ENCODE measurements at regions not wholly inside any gene's neighbourhood (a gene's known extent, or its start where the extent isn't known, plus 50 kb on each side); places are given as distances from the start of the nearest gene placed in this dataset.
"Not testable (repeated sequence)": the region's sequence is repeated elsewhere in the genome, so short reads cannot be mapped to it uniquely, and the experiment has no call there.

- no peak for DNase-seq (ENCODE audit: low read depth, low spot score)
These were observed 196.0 kb downstream of the BTBD3 start for GRCh38 chr20:12113468-12114371.

DNA sequence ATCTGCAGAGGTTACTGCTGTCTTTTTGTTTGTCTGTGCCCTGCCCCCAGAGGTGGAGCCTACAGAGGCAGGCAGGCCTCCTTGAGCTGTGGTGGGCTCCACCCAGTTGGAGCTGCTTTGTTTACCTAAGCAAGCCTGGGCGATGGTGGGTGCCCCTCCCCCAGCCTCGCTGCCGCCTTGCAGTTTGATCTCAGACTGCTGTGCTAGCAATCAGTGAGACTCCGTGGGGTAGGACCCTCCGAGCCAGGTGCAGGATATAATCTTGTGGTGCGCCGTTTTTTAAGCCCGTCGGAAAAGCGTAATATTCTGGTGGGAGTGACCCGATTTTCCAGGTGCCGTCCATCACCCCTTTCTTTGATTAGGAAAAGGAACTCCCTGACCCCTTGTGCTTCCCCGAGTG is 211.4 kb downstream of the BTBD3 start:
- DNase-seq (ENCODE audit: low read depth, low spot score): not testable (repeated sequence)

GRCh38 chr20:12129532-12129931 is 211.8 kb downstream of the BTBD3 start:
- DNase-seq (ENCODE audit: low read depth, low spot score): not testable (repeated sequence)

DNA sequence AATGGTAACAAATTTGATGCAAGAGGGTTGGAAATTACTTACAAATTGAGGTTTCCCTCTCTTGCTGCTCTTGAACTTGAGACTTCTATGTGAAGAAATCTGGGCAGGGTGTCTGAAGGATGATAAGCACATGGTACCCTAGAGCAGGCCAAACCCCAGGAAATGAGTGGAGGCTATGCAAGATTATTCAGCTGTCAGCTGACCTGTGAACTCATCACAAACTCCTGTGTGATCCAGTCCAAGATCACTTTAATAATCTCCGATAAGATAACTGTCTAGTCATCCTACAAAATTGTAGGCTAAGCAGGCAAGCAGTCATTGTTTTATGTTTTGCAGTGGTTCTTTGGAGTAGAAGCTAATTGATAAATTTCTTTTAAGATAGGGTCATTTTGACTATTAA is 213.1 kb downstream of the BTBD3 start:
- DNase-seq (ENCODE audit: low read depth, low spot score): no peak

DNA sequence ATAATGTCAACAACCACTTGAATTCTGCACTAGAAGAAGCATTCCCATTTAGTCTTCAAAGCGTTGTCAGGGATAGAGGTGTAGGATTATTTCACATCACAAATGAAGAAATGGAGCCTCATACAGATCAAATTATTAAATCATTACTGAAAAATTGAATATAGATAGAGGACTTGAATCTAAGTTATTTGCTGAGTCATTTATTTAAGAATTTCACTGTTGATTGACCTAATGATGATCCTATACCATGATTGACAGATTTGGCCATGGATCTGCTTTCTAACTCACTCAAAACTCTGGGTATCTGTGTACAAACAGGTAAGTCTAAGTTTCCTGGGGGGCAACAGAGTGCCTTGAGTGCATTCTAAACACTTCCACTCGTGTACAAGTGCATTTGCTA is 215.9 kb downstream of the BTBD3 start:
- no peak for DNase-seq (ENCODE audit: low read depth, low spot score)

DNA sequence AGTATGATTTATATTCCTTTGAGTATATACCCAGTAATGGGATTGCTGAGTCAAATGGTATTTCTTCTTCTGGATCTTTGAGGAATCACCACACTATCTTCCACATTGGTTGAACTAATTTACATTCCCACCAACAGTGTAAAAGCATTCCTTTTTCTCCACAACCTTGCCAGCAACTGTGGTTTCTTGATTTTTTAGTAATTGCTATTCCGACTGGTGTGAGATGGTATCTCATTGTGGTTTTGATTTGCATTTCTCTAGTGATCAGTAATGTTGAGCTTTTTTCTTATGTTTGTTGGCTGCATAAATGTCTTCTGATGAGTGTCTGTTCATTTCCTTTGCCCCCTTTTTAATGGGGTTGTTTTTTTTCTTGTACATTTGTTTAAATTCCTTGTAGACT is 228.3 kb downstream of the BTBD3 start:
- DNase-seq (ENCODE audit: low read depth, low spot score): not testable (repeated sequence)

DNA sequence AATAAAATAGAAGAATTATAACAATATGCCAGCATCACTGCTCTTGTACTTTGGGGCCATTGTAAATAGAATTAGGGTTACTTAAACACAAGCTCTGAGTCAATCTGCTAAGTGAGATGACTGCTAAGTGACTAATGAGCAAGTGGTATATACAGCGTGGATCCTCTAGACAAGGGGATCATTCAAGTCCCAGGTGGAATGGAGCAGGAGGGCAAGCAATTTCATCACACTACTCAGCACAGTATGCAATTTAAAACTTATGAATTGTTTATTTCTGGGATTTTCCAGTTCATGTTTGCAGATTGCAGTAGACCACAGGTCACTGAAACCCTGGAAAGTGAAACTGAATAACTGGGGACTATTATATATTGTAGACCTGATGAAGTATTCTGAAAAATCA is 235.3 kb downstream of the BTBD3 start:
- no peak for DNase-seq (ENCODE audit: low read depth, low spot score)

- no peak for DNase-seq (ENCODE audit: low read depth, low spot score)
These were observed 235.9 kb downstream of the BTBD3 start for GRCh38 chr20:12153628-12154027.

DNA sequence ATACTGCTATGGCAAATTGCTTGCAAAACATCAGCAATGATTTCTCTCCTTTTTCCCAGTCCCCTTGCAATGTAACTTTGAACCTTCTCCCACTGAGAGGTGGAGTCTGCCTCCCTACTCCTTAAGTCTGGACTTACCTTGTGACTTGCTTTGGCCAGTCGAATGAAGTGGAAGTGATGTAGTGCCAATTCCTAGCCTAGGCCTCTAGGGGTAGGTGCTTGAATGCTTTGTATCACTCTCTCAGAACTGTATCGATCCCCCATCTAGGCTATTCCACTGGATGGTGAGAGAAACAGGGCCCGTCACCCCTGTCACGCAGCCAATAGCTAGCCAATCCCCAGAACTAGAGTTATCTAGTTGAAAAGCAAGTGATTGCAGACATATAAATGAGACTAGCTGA is 238.6 kb downstream of the BTBD3 start:
- DNase-seq (ENCODE audit: low read depth, low spot score): no peak

DNA sequence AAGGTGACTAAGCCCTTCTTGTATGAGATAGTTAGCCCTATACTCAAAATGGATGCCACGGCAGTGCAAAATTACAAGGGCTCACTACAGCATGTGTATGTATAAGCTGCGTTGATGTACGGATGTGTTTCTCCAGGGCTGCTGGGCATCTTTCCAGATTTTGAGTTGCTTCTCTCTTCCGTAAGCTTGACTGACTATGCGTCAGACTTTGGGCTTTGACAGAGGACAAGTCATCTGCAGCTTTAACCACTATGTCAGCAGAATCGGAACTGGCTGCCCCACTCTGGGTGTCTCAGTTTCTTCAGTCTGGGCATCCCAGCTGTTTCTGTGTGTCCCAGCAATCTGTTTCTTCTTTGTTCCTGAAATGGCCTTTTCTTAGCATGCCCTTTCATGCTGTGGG is 241.6 kb downstream of the BTBD3 start:
- no peak for DNase-seq (ENCODE audit: low read depth, low spot score)

DNA sequence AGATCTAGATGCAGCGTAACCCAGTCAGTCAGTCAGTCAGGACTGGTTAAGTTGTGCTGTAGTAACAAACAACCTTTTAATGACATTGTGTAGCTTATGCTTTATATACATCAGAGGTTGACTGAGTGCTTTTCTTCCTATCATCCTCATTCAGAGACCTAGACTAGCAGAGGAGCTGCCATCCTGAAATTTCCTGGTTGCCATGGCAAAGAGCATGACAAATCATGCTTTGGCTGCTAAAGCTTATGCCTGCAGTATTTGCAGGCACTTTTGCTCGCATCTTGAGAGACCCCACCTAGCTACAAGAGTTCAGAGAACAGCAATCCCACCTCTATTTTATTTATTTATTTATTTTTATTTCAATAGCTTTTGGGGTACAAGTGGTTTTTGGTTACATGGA is 244.0 kb downstream of the BTBD3 start:
- no peak for DNase-seq (ENCODE audit: low read depth, low spot score)

DNA sequence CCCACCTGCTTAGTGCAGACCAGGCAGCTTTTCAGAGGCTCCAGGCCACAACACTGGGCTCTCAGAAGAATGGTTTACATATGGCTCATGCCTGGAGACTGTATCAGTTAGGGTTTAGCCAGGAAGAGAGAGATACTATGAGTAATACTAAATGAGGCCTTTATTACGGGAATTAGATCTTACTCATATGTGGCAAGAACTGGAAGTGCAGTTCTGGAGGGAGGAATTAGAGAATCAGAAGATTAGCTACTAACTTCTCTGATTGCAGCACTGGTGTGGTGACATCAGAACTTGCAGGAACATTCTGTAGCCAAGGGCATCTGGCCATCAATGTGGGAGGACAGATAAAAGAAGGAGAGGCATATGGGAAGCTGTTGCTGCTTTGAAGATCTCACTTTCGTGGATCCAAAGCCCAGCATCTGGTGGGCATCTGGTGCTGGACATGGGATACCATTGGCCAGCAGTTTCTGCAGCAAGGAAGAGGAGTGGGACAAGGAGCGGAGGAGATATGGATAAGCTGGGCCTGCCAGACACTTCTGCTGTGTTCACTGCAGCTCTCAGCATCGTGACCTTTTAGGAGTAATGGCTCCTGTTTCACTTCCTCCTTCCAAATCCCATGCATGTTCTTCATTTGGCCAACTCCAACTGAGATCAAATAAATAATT is 248.5 kb downstream of the BTBD3 start:
- no peak for DNase-seq (ENCODE audit: low read depth, low spot score)

- no peak for DNase-seq (ENCODE audit: low read depth, low spot score)
These were observed 252.7 kb downstream of the BTBD3 start for GRCh38 chr20:12170406-12170805.

GRCh38 chr20:12171923-12172524 is 254.3 kb downstream of the BTBD3 start:
- no peak for DNase-seq (ENCODE audit: low read depth, low spot score)

DNA sequence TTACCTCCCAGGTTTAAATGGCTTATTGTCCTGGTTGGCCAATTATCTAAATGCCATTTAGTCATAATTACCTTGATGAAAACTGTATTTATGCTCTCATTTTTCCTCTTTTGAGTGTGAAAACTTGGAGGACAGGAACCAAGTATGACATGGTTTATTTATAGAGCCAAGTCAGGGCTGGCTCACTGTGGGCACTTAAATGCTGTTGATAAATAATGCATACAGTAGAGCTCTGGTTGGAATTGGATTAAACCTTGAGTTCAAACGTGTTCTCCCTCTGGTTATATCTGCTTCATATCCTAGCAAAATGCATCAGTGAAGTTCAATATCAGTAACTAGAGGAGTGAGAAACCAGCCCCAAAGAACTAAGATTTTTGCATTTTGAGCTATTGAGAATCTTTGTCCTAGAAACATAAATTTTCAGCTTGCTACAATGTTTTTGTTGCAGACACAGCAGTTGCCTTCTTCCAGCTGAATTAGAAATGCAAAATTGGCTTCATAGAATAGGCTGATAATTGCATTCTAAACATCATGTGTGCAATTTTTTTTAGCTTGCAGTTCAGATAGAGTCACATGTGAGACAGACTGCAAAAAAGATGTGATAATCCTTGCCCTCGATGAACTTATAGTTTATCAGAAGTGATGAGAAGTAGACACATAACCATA is 255.8 kb downstream of the BTBD3 start:
- DNase-seq (ENCODE audit: low read depth, low spot score): no peak

DNA sequence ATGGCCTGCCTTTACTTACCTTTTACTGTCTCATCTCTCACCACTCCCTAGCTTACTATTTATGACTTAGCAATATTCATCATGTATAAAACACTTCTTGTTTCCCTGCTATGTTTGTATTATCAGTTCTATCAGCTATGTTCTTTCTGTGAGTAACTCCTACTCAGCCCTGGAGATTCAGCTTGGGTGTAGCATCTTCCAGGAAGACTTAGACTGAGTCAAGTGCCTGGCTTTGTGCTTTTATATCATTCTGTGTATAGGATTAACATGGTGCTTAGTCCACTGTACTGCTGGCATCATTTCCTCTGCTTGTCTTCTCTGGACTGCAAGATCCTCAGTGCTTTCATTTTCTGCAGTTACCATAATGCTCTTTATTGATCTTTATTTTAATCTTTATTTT is 257.8 kb downstream of the BTBD3 start:
- no peak for DNase-seq (ENCODE audit: low read depth, low spot score)

GRCh38 chr20:12177657-12178293 is 260.1 kb downstream of the BTBD3 start:
- no peak for DNase-seq (ENCODE audit: low read depth, low spot score)

DNA sequence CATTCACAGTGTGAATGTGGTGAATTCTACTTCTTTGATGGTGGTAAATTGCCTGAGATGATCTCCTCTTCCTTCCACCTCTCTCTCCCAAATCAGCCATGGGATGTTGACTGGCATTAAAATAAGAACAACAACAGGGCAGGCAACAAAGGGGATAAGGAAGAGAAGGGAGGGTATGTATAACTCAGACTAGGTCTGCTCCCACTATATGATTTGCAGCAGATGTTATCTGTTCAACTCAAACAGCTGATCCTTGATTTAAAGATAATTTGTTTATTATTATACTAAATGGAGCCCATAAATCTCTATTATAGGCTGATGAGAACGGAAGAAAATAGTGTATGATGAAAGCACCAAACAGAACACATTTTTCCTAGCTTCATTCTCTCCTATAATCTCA is 262.0 kb downstream of the BTBD3 start:
- DNase-seq (ENCODE audit: low read depth, low spot score): no peak

DNA sequence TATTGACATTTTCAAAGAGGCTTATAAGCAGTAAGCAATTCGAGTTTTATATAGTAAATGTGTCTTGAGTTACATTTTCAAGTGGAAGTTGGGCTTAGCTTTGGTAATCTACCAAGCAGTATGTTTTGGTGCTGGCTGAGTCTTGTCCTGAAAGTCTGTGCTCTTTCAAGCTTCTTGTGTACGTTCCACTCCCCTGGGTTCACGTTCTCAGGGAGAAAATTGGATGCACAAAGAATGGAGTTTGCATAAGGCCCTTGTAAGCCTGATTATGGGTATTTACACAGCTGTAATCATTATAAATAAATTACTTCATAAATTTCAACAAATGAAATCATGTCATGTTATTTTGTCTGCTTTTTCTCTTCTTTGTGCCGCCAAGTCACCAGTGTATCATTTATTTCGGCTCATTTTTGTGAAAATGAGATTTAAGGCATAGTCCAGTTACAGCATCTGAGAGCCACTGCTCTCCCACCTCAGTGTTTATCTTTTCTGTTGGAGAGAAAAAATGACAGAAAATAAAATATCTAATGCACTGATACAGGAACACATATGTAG is 262.5 kb downstream of the BTBD3 start:
- no peak for DNase-seq (ENCODE audit: low read depth, low spot score)

DNA sequence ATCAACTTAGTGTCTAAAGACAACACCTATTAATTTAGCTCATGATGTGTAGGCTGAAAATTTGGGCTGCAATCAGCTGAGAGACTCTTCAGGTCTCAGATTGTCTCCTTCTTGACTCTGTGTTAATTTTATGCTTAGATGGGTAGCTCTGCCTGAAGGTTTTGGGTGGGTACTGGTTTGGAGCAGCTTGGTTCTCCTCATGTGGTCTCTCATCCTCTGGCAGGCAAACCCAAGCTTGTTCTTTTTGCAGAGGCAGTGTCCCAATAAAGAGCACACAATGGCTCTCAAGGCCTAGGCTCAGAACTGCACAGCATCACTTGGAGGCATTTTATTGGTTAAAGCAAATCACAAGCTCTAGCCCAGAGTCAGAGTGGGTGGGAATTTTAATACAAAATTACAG is 280.6 kb downstream of the BTBD3 start:
- DNase-seq (ENCODE audit: low read depth, low spot score): no peak

DNA sequence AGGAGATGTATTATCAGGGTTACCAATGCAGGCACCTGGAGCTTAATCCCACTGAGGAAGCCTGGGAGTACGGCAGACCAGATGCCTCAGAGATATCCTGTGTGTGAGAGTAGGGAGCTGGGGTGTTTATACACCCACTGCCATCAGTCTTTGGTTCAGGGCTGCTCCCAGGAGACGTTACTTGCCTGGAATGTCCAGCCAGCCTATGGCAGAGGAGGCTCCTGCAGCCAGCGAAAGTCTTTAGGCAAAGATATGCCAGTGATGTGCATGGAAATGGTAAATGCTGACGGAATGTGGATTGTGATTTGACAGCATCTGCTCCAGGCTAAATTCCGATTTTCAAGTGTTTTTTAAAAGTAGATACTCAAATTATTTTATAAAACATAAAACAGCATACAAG is 282.0 kb downstream of the BTBD3 start:
- no peak for DNase-seq (ENCODE audit: low read depth, low spot score)
